K562 (cell line): ENCODE measurements at regions not wholly inside any gene's neighbourhood (a gene's known extent, or its start where the extent isn't known, plus 50 kb on each side); places are given as distances from the start of the nearest gene placed in this dataset.

Experiments used
- ATAC-seq: fragments of 200-7000 bp; cut with Tn5 transposase; 3 replicates; pipeline ENCODE4 v1.9.1; 2020; ENCODE audit warnings: moderate library complexity
- BruUV-seq: library from RNA; stranded (reverse); fragments of 400-500 nt; replicated peaks from 2 replicates; lab custom pipeline; 2021; lab: Mats Ljungman, UMichigan
- CTCF ChIA-PET: fragments of 300-600 bp; formaldehyde crosslinking; extraction: SDS; loops from one replicate; lab custom pipeline; 2021; ENCODE audit warnings: low intra/inter-chr PET ratio; lab: Yijun Ruan, JAX
- POLR2A ChIA-PET: fragments of 300-600, 350-650 bp; sonication (Branson Sonifier 250); formaldehyde crosslinking; extraction: SDS; loops from one replicate; lab custom pipeline; 2021; ENCODE audit warnings: antibody characterized with exemption, inconsistent platforms; lab: Yijun Ruan, JAX
- DNase-seq, 4 experiments: peaks; one replicate each; pipeline versions ENCODE4 v3.0.0 to v3.0.0-alpha.2; 2011 to 2018; ENCODE audit warnings: low spot score in 3 of 4, mixed read lengths in 3 of 4; ENCODE audit errors: extremely low read depth in 1 of 4
- FAIRE-seq: peaks from 2 replicates; lab custom pipeline; 2011; peaks lifted over from hg19 to GRCh38; lab: Jason Lieb, UNC
- H2AFZ ChIP-seq: 2 replicates; pipeline ENCODE4 v1.6.0; 2011; ENCODE audit warnings: low read depth, low read length, control low read depth, inconsistent platforms
- H3K27ac ChIP-seq: fragments of 200-600 bp; 3 replicates; pipeline ENCODE4 v1.8.0; 2011; ENCODE audit warnings: low read depth, mild to moderate bottlenecking, control low read depth, inconsistent platforms, low read length, moderate library complexity, mixed read lengths; ENCODE audit errors: extremely low read depth
- H3K27me3 ChIP-seq, 2 experiments: fragments of 300-600 bp in 1 of 2; 2 replicates in 1 of 2; 3 replicates in 1 of 2; pipeline versions ENCODE4 v1.6.0 to v1.8.0; 2011; ENCODE audit warnings: inconsistent platforms in 2 of 2, low read length in 2 of 2, mild to moderate bottlenecking in 1 of 2, mixed read lengths in 1 of 2, moderate library complexity in 1 of 2; ENCODE audit not compliant: control insufficient read depth in 2 of 2, insufficient read depth in 2 of 2
- H3K36me3 ChIP-seq: fragments of 300-600 bp; 3 replicates; pipeline ENCODE4 v1.8.0; 2011; ENCODE audit warnings: mild to moderate bottlenecking, low read length, inconsistent platforms; ENCODE audit not compliant: control insufficient read depth, insufficient read depth
- H3K4me1 ChIP-seq, 2 experiments: fragments of 200-600 bp in 1 of 2; replicated peaks in 1 of 2; 2 replicates in 1 of 2; 3 replicates in 1 of 2; pipeline versions ENCODE4 v1.5.1 to v1.8.0; 2011; ENCODE audit warnings: inconsistent platforms in 2 of 2, low read length in 2 of 2, mild to moderate bottlenecking in 1 of 2, mixed read lengths in 1 of 2, moderate library complexity in 1 of 2; ENCODE audit not compliant: control insufficient read depth in 2 of 2, insufficient read depth in 2 of 2
- H3K4me2 ChIP-seq: 2 replicates; pipeline ENCODE4 v1.6.1; 2011; ENCODE audit warnings: low read length, control low read depth, inconsistent platforms, mixed read lengths; ENCODE audit not compliant: insufficient read depth
- H3K4me3 ChIP-seq: fragments of 200-600 bp; sonication (generic), shearing (Covaris generic); 2 replicates; pipeline ENCODE4 v1.5.1; 2016; ENCODE audit warnings: control low read depth, inconsistent platforms
- H3K79me2 ChIP-seq: fragments of 200-600 bp; 3 replicates; pipeline ENCODE4 v1.8.0; 2011; ENCODE audit warnings: low read length, inconsistent platforms; ENCODE audit not compliant: control insufficient read depth, insufficient read depth
- H3K9ac ChIP-seq, 2 experiments: 2 replicates each; pipeline versions ENCODE4 v1.6.0 to v1.6.1; 2011; ENCODE audit warnings: low read depth in 2 of 2, low read length in 2 of 2, control low read depth in 1 of 2, inconsistent platforms in 1 of 2, mild to moderate bottlenecking in 1 of 2, mixed read lengths in 1 of 2; ENCODE audit not compliant: insufficient read depth in 1 of 2
- H3K9me1 ChIP-seq: one replicate; pipeline ENCODE4 v1.6.0; 2011; ENCODE audit warnings: inconsistent platforms, mild to moderate bottlenecking, low read length, moderate library complexity; ENCODE audit not compliant: control insufficient read depth, insufficient read depth
- H3K9me3 ChIP-seq: replicated peaks from 2 replicates; pipeline ENCODE4 v1.5.1; 2011; ENCODE audit warnings: low read depth, low read length, inconsistent platforms; ENCODE audit not compliant: control insufficient read depth, insufficient read depth
- H4K20me1 ChIP-seq: replicated peaks from 2 replicates; pipeline ENCODE4 v1.6.1; 2011; ENCODE audit warnings: low read length, inconsistent platforms, mixed read lengths; ENCODE audit not compliant: control insufficient read depth, insufficient read depth
- CREM ChIP-seq: IDR thresholded peaks from 2 replicates; pipeline ENCODE4 v1.6.1; 2014; ENCODE audit warnings: antibody characterized with exemption, low read depth
- ELF4 ChIP-seq: fragments of 450-650 bp; formaldehyde crosslinking; IDR thresholded peaks from 2 replicates; pipeline ENCODE4 v1.4.0; 2022; ENCODE audit warnings: missing genetic modification characterization
- GTF2E2 ChIP-seq: fragments of 200-800 bp; sonication (Bioruptor generic); IDR thresholded peaks from 2 replicates; pipeline ENCODE4 v1.6.1; 2016; ENCODE audit warnings: missing genetic modification characterization, missing compliant biosample characterization
- HDGF ChIP-seq: fragments of 450-650 bp; IDR thresholded peaks from 2 replicates; pipeline ENCODE4 v1.6.1; 2016
- HMG20B ChIP-seq: fragments of 250-450 bp; sonication (Bioruptor Pico); IDR thresholded peaks from 2 replicates; pipeline ENCODE4 v1.5.0; 2021; ENCODE audit warnings: mild to moderate bottlenecking
- IFI16 ChIP-seq: fragments of 250-450 bp; sonication (Bioruptor Pico); IDR thresholded peaks from 2 replicates; pipeline ENCODE4 v2.1.2; 2022; ENCODE audit warnings: mild to moderate bottlenecking, inconsistent platforms
- POU5F1 ChIP-seq: fragments of 150-350 bp; IDR thresholded peaks from 2 replicates; pipeline ENCODE4 v1.6.1; 2014; ENCODE audit warnings: borderline replicate concordance, low read length, low read depth, mild to moderate bottlenecking; ENCODE audit not compliant: partially characterized antibody
- RAD21 ChIP-seq, 2 experiments: fragments of 250-450 bp in 1 of 2; fragments of 450-650 bp in 1 of 2; sonication (Bioruptor Pico) in 1 of 2; formaldehyde crosslinking in 1 of 2; IDR thresholded peaks in 1 of 2; conservative IDR thresholded peaks in 1 of 2; 2 replicates each; pipeline versions ENCODE4 v1.4.0 to v1.8.0; 2020 to 2022; ENCODE audit warnings: mild to moderate bottlenecking in 2 of 2, moderate library complexity in 1 of 2
- SIX5 ChIP-seq, 2 experiments: IDR thresholded peaks; 2 replicates each; pipeline ENCODE4 v1.6.1; 2011; ENCODE audit warnings: low read length in 2 of 2, borderline replicate concordance in 1 of 2, low read depth in 1 of 2, mild to moderate bottlenecking in 1 of 2, moderate library complexity in 1 of 2; ENCODE audit not compliant: insufficient read depth in 1 of 2
- WGBS: fragments of 100-300 bp; shearing (Covaris generic); methylation state at CpG from one replicate; pipeline ENCODE4 v1.1.6; 2016; ENCODE audit warnings: low coverage, mixed read lengths; ENCODE audit not compliant: insufficient coverage; ENCODE audit errors: missing lambda C conversion rate; 5-methylcytosine and 5-hydroxymethylcytosine counted together
- in situ Hi-C: fragments of 300-500 bp; cut with MboI; formaldehyde crosslinking; loops from 4 replicates; pipeline ENCODE4 v1.15.0; 2018; ENCODE audit warnings: inconsistent platforms, mixed read lengths
- intact Hi-C: fragments of 100-400 bp; cut with micrococcal nuclease; formaldehyde crosslinking; loops from 2 replicates; pipeline ENCODE4 v1.14.2; 2022
- TF ChIP-seq, protein P1 (sequence below): sonication (generic); formaldehyde crosslinking; IDR thresholded peaks from 2 replicates; pipeline ENCODE4 v1.9.0; 2022; ENCODE audit warnings: mild to moderate bottlenecking, missing genetic modification reagents
- TF ChIP-seq, protein P2 (sequence below): fragments of 450-650 bp; IDR thresholded peaks from 2 replicates; pipeline ENCODE4 v1.6.1; 2018; ENCODE audit not compliant: partially characterized antibody
- TF ChIP-seq, protein P3 (sequence below): fragments of 450-650 bp; formaldehyde crosslinking; IDR thresholded peaks from 2 replicates; pipeline ENCODE4 v1.4.0; 2020; ENCODE audit warnings: mild to moderate bottlenecking, mixed read lengths

DNA sequence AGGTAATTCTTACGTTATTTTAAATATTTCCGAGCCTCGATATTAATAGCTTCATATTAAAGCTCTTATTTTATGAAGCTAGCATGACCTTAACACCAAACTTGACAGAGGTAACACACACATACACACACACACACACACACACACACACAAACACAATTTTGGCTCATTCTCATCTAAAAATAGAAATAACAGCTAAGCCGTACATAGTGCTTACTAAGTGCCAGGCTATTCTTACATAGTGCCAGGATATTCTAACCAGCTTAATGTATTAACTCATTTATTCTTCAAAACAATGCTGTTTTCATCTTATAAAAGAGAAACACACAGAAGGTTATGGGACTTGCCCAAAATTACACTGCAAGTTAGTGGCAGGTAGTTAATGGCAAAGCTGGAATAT is 87.0 kb upstream of the BLTP1 start:
- no peak for ATAC-seq
- Histone ChIP-seq H3K36me3 (no peaks in the 10 kb centered on the region), H3K4me1 (no peaks in the 10 kb centered on the region), H3K27me3 (peaks cover 0 to 5% of the 10 kb centered on the region in 2 experiments; a peak in 2 of 5 replicates), H3K9ac (no peak overlapping the region), H3K27ac (no peak overlapping the region), H2AFZ (no peak overlapping the region), H4K20me1 (no peaks in the 10 kb centered on the region), H3K4me2 (no peak overlapping the region), H3K9me1 (no peaks in the 10 kb centered on the region), H3K4me3 (no peak overlapping the region), H3K9me3 (no peaks in the 10 kb centered on the region), H3K79me2 (no peaks in the 10 kb centered on the region)
- in situ Hi-C loops, result no loop called here
- ChIA-PET CTCF (no interaction called here), POLR2A (interaction anchor here (1.0 to 1.1 kb wide), 2 partner anchors 10 to 13 kb away, joined by 3 to 4 read pairs; no protein-coding TSS in a partner anchor)
- TF ChIP-seq IFI16 (CRISPR knock-in tag) (no peak), HDGF (no peak), SIX5 (IDR thresholded peaks at IDR 0.05; ENCODE audit: borderline replicate concordance in 1 of 2, insufficient read depth in 1 of 2, low read depth in 1 of 2, low read length in 2 of 2) (no peak), RAD21 (CRISPR knock-in tag; conservative IDR thresholded peaks at IDR 0.05 in 1 of 2, IDR thresholded peaks at IDR 0.05 in 1 of 2) (no peak), CREM (no peak), GTF2E2 (tag) (no peak), POU5F1 (no peak), ELF4 (CRISPR knock-in tag) (no peak), HMG20B (no peak)
- TF ChIP-seq, protein P1, sequence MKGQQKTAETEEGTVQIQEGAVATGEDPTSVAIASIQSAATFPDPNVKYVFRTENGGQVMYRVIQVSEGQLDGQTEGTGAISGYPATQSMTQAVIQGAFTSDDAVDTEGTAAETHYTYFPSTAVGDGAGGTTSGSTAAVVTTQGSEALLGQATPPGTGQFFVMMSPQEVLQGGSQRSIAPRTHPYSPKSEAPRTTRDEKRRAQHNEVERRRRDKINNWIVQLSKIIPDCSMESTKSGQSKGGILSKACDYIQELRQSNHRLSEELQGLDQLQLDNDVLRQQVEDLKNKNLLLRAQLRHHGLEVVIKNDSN (CRISPR knock-in tag), result no peak
- TF ChIP-seq, protein P2, sequence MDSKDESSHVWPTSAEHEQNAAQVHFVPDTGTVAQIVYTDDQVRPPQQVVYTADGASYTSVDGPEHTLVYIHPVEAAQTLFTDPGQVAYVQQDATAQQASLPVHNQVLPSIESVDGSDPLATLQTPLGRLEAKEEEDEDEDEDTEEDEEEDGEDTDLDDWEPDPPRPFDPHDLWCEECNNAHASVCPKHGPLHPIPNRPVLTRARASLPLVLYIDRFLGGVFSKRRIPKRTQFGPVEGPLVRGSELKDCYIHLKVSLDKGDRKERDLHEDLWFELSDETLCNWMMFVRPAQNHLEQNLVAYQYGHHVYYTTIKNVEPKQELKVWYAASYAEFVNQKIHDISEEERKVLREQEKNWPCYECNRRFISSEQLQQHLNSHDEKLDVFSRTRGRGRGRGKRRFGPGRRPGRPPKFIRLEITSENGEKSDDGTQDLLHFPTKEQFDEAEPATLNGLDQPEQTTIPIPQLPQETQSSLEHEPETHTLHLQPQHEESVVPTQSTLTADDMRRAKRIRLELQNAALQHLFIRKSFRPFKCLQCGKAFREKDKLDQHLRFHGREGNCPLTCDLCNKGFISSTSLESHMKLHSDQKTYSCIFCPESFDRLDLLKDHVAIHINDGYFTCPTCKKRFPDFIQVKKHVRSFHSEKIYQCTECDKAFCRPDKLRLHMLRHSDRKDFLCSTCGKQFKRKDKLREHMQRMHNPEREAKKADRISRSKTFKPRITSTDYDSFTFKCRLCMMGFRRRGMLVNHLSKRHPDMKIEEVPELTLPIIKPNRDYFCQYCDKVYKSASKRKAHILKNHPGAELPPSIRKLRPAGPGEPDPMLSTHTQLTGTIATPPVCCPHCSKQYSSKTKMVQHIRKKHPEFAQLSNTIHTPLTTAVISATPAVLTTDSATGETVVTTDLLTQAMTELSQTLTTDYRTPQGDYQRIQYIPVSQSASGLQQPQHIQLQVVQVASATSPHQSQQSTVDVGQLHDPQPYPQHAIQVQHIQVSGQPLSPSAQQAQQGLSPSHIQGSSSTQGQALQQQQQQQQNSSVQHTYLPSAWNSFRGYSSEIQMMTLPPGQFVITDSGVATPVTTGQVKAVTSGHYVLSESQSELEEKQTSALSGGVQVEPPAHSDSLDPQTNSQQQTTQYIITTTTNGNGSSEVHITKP, result no peak
- TF ChIP-seq, protein P3, sequence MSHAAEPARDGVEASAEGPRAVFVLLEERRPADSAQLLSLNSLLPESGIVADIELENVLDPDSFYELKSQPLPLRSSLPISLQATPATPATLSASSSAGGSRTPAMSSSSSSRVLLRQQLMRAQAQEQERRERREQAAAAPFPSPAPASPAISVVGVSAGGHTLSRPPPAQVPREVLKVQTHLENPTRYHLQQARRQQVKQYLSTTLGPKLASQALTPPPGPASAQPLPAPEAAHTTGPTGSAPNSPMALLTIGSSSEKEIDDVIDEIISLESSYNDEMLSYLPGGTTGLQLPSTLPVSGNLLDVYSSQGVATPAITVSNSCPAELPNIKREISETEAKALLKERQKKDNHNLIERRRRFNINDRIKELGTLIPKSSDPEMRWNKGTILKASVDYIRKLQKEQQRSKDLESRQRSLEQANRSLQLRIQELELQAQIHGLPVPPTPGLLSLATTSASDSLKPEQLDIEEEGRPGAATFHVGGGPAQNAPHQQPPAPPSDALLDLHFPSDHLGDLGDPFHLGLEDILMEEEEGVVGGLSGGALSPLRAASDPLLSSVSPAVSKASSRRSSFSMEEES, result no peak
- DNase-seq, result no peak
- BruUV-seq, result no TSS peak
- no peak for FAIRE-seq
- WGBS, result 9% methylated on average over 4 of the region's 4 CpGs
- intact Hi-C loops, result no loop called here
